Kidney tubule cell (primary cell): ENCODE measurements at regions not wholly inside any gene's neighbourhood (a gene's known extent, or its start where the extent isn't known, plus 50 kb on each side); places are given as distances from the start of the nearest gene placed in this dataset.

Experiments used
- DNase-seq: peaks from one replicate; pipeline ENCODE4 v3.0.0-alpha.2; 2018; ENCODE audit warnings: low spot score

GRCh38 chr20:60321601-60322000 is 363.4 kb downstream of the CDH26 start:
- DNase-seq: no peak

- no peak for DNase-seq
Measured at GRCh38 chr20:60326821-60327220, 368.6 kb downstream of the CDH26 start.

GRCh38 chr20:60327971-60328660 is 369.9 kb downstream of the CDH26 start:
- DNase-seq: peak; percentile 1

- no peak for DNase-seq
Measured at GRCh38 chr20:60330461-60330860, 372.2 kb downstream of the CDH26 start.

- DNase-seq: no peak
Measured at GRCh38 chr20:60331688-60332300, 373.6 kb downstream of the CDH26 start.

- no peak for DNase-seq
Measured at GRCh38 chr20:60332523-60332922, 374.3 kb downstream of the CDH26 start.

- DNase-seq: no peak
Measured at GRCh38 chr20:60334911-60335310, 376.7 kb downstream of the CDH26 start.

GRCh38 chr20:60338556-60338955 is 380.3 kb downstream of the CDH26 start:
- DNase-seq: no peak

- DNase-seq: no peak
Measured at GRCh38 chr20:60339738-60340137, 381.5 kb downstream of the CDH26 start.

- DNase-seq: no peak
Measured at GRCh38 chr20:60340232-60340631, 382.0 kb downstream of the CDH26 start.

- DNase-seq: no peak
Measured at GRCh38 chr20:60341062-60341461, 382.8 kb downstream of the CDH26 start.

GRCh38 chr20:60345106-60345505 is 386.9 kb downstream of the CDH26 start:
- DNase-seq: no peak

GRCh38 chr20:60349418-60349817 is 391.2 kb downstream of the CDH26 start:
- no peak for DNase-seq

GRCh38 chr20:60352017-60352416 is 393.8 kb downstream of the CDH26 start:
- no peak for DNase-seq

- DNase-seq: no peak
Measured at GRCh38 chr20:60352596-60352995, 394.4 kb downstream of the CDH26 start.

GRCh38 chr20:60354024-60354580 is 395.9 kb downstream of the CDH26 start:
- DNase-seq: no peak

GRCh38 chr20:60358101-60358500 is 399.9 kb downstream of the CDH26 start:
- DNase-seq: no peak

- no peak for DNase-seq
Measured at GRCh38 chr20:60359010-60359409, 400.8 kb downstream of the CDH26 start.

GRCh38 chr20:60361761-60362395 is 403.7 kb downstream of the CDH26 start:
- no peak for DNase-seq

GRCh38 chr20:60362531-60362930 is 404.3 kb downstream of the CDH26 start:
- no peak for DNase-seq

- DNase-seq: no peak
Measured at GRCh38 chr20:60363698-60364097, 405.5 kb downstream of the CDH26 start.

GRCh38 chr20:60365064-60365666 is 406.9 kb downstream of the CDH26 start:
- no peak for DNase-seq

- no peak for DNase-seq
Measured at GRCh38 chr20:60365882-60366281, 407.7 kb downstream of the CDH26 start.
